NCI-H446 (cell line): ENCODE measurements at regions not wholly inside any gene's neighbourhood (a gene's known extent, or its start where the extent isn't known, plus 50 kb on each side); places are given as distances from the start of the nearest gene placed in this dataset.

Source experiments
- DNase-seq, 2 experiments: peaks; one replicate each; lab custom pipeline; 2025; lab: John Stamatoyannopoulos, UW

- peak in 1 of 2 experiments; percentile 71 for DNase-seq
Measured at GRCh38 chr1:208541225-208541855, 297.2 kb upstream of the PLXNA2 start.

GRCh38 chr1:208542309-208542708 is 298.1 kb upstream of the PLXNA2 start:
- no peak for DNase-seq

- DNase-seq = no peak
Measured at GRCh38 chr1:208544053-208544452, 299.9 kb upstream of the PLXNA2 start.

- DNase-seq = no peak
Measured at GRCh38 chr1:208544794-208545193, 300.6 kb upstream of the PLXNA2 start.

- no peak for DNase-seq
Measured at GRCh38 chr1:208551024-208551423, 306.8 kb upstream of the PLXNA2 start.

GRCh38 chr1:208551633-208552320 is 307.6 kb upstream of the PLXNA2 start:
- no peak for DNase-seq

- DNase-seq = no peak
Measured at GRCh38 chr1:208552928-208553327, 308.7 kb upstream of the PLXNA2 start.

GRCh38 chr1:208556461-208556860 is 312.3 kb upstream of the PLXNA2 start:
- no peak for DNase-seq

- no peak for DNase-seq
Measured at GRCh38 chr1:208557046-208557722, 313.0 kb upstream of the PLXNA2 start.

GRCh38 chr1:208557723-208558094 is 313.5 kb upstream of the PLXNA2 start:
- DNase-seq = no peak

- DNase-seq = no peak
Measured at GRCh38 chr1:208559597-208560329, 315.6 kb upstream of the PLXNA2 start.

GRCh38 chr1:208562151-208562960 is 318.2 kb upstream of the PLXNA2 start:
- no peak for DNase-seq

GRCh38 chr1:208564466-208564865 is 320.3 kb upstream of the PLXNA2 start:
- DNase-seq = no peak

- no peak for DNase-seq
Measured at GRCh38 chr1:208565756-208566440, 321.7 kb upstream of the PLXNA2 start.

- no peak for DNase-seq
Measured at GRCh38 chr1:208569181-208569580, 325.0 kb upstream of the PLXNA2 start.

- no peak for DNase-seq
Measured at GRCh38 chr1:208570362-208570761, 326.2 kb upstream of the PLXNA2 start.

- no peak for DNase-seq
Measured at GRCh38 chr1:208576425-208576824, 332.2 kb upstream of the PLXNA2 start.

- no peak for DNase-seq
Measured at GRCh38 chr1:208577381-208577905, 333.3 kb upstream of the PLXNA2 start.

- DNase-seq = peak in 1 of 2 experiments; percentile 15
Measured at GRCh38 chr1:208581209-208581608, 337.0 kb upstream of the PLXNA2 start.

- no peak for DNase-seq
Measured at GRCh38 chr1:208581667-208582066, 337.5 kb upstream of the PLXNA2 start.
